ENCODE measurements at regions not wholly inside any gene's neighbourhood (a gene's known extent, or its start where the extent isn't known, plus 50 kb on each side); places are given as distances from the start of the nearest gene placed in this dataset.

- Histone ChIP-seq H3K27ac (ENCODE audit: low read length) (no peak overlapping the region), H3K36me3 (replicated peaks; ENCODE audit: insufficient read depth, low read length) (no peaks in the 10 kb centered on the region), H3K4me2 (ENCODE audit: low read depth, low read length) (peak overlapping the region; percentile 39; the same call in 1 of the 2 replicates), H2AFZ (ENCODE audit: low read length) (no peak overlapping the region), H3K79me2 (ENCODE audit: low read length) (no peaks in the 10 kb centered on the region), H3K9me2 (replicated peaks; ENCODE audit: insufficient read depth, low read length) (no peaks in the 10 kb centered on the region), H3K9ac (ENCODE audit: low read length) (no peak overlapping the region), H3K4me3 (ENCODE audit: low read length) (no peak overlapping the region), H3F3A (ENCODE audit: insufficient read depth, low read length) (peaks cover 14% of the 10 kb centered on the region), H3K27me3 (replicated peaks; ENCODE audit: insufficient read depth, low read length) (no peaks in the 10 kb centered on the region), H4K20me1 (ENCODE audit: insufficient read depth, low read length) (no peaks in the 10 kb centered on the region), H3K9me3 (replicated peaks; ENCODE audit: insufficient read depth, low read length) (no peaks in the 10 kb centered on the region), H3K4me1 (ENCODE audit: low read length) (peaks cover 22% of the 10 kb centered on the region)
- DNase-seq = no peak
- TF ChIP-seq EZH2phosphoT487 (IDR thresholded peaks at IDR 0.05; ENCODE audit: low read length) (no peak), EZH2 (optimal IDR thresholded peaks at IDR 0.05; ENCODE audit: low read depth, low read length) (no peak), CTCF (IDR thresholded peaks at IDR 0.05; ENCODE audit: low read length) (no peak)
These were observed 55.0 kb upstream of the TGM3 start for GRCh38 chr20:2240835-2241234.

DNA sequence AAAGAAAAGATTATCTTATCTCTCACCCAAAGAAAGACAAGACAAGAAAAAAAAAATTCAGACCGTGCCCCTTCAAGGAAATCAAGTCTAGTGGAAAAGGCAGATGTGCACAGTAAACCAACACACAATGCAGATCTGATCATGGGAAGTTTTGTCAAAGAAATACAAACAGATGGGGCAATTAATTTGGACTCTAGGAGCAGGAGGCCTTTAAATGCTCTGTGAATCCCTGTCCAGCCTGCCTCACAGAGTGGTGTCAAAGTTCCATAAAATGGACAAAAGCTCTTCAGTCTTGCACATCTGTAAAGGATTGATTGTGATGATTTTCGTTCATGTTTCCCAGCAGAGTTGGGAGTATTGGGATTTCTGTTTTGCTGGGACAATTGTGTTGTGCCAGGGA is 53.1 kb upstream of the TGM3 start:
- Histone ChIP-seq H2AFZ (ENCODE audit: low read length) (no peak overlapping the region), H3K36me3 (replicated peaks; ENCODE audit: insufficient read depth, low read length) (no peaks in the 10 kb centered on the region), H3K9me3 (replicated peaks; ENCODE audit: insufficient read depth, low read length) (no peaks in the 10 kb centered on the region), H4K20me1 (ENCODE audit: insufficient read depth, low read length) (no peaks in the 10 kb centered on the region), H3K4me3 (ENCODE audit: low read length) (no peak overlapping the region), H3K9me2 (replicated peaks; ENCODE audit: insufficient read depth, low read length) (no peaks in the 10 kb centered on the region), H3K27me3 (replicated peaks; ENCODE audit: insufficient read depth, low read length) (no peaks in the 10 kb centered on the region), H3K27ac (ENCODE audit: low read length) (no peak overlapping the region), H3K79me2 (ENCODE audit: low read length) (no peaks in the 10 kb centered on the region), H3K4me1 (ENCODE audit: low read length) (peaks cover 17% of the 10 kb centered on the region), H3F3A (ENCODE audit: insufficient read depth, low read length) (peaks cover 14% of the 10 kb centered on the region), H3K4me2 (ENCODE audit: low read depth, low read length) (no peak overlapping the region), H3K9ac (ENCODE audit: low read length) (no peak overlapping the region)
- TF ChIP-seq EZH2phosphoT487 (IDR thresholded peaks at IDR 0.05; ENCODE audit: low read length) (no peak), EZH2 (optimal IDR thresholded peaks at IDR 0.05; ENCODE audit: low read depth, low read length) (no peak)
- DNase-seq = no peak

DNA sequence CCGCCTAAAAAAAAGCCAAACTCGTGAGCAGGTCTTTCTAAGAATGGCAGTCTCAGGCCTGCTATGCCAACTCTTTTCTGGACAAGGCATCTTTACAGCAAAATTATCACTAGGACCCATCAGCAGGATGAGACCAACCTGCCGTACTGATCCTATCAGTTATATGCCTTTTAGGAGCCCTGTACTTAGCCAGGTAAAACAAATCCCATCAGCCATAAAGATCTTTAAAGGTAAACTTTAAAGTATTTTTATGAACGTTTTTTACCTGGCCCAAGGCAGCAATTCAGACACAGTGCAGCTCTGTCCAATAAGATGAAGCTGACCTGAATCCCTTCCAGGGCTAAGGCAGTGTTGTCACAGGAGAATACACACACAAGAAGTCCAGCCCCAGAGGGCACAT is 51.3 kb upstream of the TGM3 start:
- H3F3A ChIP-seq (ENCODE audit: insufficient read depth, low read length) = peaks cover 12% of the 10 kb centered on the region
- DNase-seq = no peak
- no peak overlapping the region for H3K9ac ChIP-seq (ENCODE audit: low read length)
- H3K9me3 ChIP-seq (replicated peaks; ENCODE audit: insufficient read depth, low read length) = no peaks in the 10 kb centered on the region
- H2AFZ ChIP-seq (ENCODE audit: low read length) = no peak overlapping the region
- H4K20me1 ChIP-seq (ENCODE audit: insufficient read depth, low read length) = no peaks in the 10 kb centered on the region
- H3K4me2 ChIP-seq (ENCODE audit: low read depth, low read length) = no peak overlapping the region
- H3K4me1 ChIP-seq (ENCODE audit: low read length) = peaks cover 12% of the 10 kb centered on the region
- H3K27ac ChIP-seq (ENCODE audit: low read length) = no peak overlapping the region
- H3K9me2 ChIP-seq (replicated peaks; ENCODE audit: insufficient read depth, low read length) = no peaks in the 10 kb centered on the region
- H3K79me2 ChIP-seq (ENCODE audit: low read length) = no peaks in the 10 kb centered on the region
- no peaks in the 10 kb centered on the region for H3K27me3 ChIP-seq (replicated peaks; ENCODE audit: insufficient read depth, low read length)
- TF ChIP-seq CTCF (IDR thresholded peaks at IDR 0.05; ENCODE audit: low read length) = no peak
- no peak for TF ChIP-seq EZH2phosphoT487 (IDR thresholded peaks at IDR 0.05; ENCODE audit: low read length)
- no peak for TF ChIP-seq EZH2 (optimal IDR thresholded peaks at IDR 0.05; ENCODE audit: low read depth, low read length)
- no peaks in the 10 kb centered on the region for H3K36me3 ChIP-seq (replicated peaks; ENCODE audit: insufficient read depth, low read length)
- H3K4me3 ChIP-seq (ENCODE audit: low read length) = no peak overlapping the region

DNA sequence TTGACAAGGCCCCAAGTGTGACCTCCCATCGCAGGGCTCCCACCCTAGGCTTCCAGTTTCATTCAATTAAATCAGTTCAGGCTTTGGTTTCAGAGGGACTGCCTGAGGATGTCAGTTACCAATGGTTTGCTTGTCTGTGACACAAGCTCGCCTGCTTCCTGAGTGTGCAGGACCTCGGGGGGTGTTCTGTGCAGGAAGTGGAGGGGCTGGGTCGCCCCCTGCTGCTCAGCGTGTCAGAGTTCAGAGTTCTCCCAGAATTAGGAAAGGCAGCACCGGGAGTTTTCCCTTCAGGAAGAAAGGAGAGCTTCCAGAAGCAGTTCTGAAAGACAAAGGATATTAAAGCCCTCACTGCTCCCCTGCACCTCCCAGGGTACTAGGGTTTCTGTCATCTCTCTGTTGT is 50.8 kb upstream of the TGM3 start:
- TF ChIP-seq EZH2phosphoT487 (IDR thresholded peaks at IDR 0.05; ENCODE audit: low read length) = no peak
- no peak for TF ChIP-seq EZH2 (optimal IDR thresholded peaks at IDR 0.05; ENCODE audit: low read depth, low read length)
- TF ChIP-seq CTCF (IDR thresholded peaks at IDR 0.05; ENCODE audit: low read length) = no peak; the same call in 1 of the 2 replicates
- H3K79me2 ChIP-seq (ENCODE audit: low read length) = no peaks in the 10 kb centered on the region
- H3K27ac ChIP-seq (ENCODE audit: low read length) = no peak overlapping the region
- H3K27me3 ChIP-seq (replicated peaks; ENCODE audit: insufficient read depth, low read length) = no peaks in the 10 kb centered on the region
- H3K9me2 ChIP-seq (replicated peaks; ENCODE audit: insufficient read depth, low read length) = no peaks in the 10 kb centered on the region
- H3F3A ChIP-seq (ENCODE audit: insufficient read depth, low read length) = peaks cover 9% of the 10 kb centered on the region
- H3K9me3 ChIP-seq (replicated peaks; ENCODE audit: insufficient read depth, low read length) = no peaks in the 10 kb centered on the region
- H3K4me1 ChIP-seq (ENCODE audit: low read length) = peaks cover 8% of the 10 kb centered on the region
- no peaks in the 10 kb centered on the region for H3K36me3 ChIP-seq (replicated peaks; ENCODE audit: insufficient read depth, low read length)
- DNase-seq = no peak
- no peak overlapping the region for H3K4me2 ChIP-seq (ENCODE audit: low read depth, low read length)
- H3K9ac ChIP-seq (ENCODE audit: low read length) = no peak overlapping the region
- no peak overlapping the region for H3K4me3 ChIP-seq (ENCODE audit: low read length)
- no peaks in the 10 kb centered on the region for H4K20me1 ChIP-seq (ENCODE audit: insufficient read depth, low read length)
- no peak overlapping the region for H2AFZ ChIP-seq (ENCODE audit: low read length)
